ENCODE measurements at regions not wholly inside any gene's neighbourhood (a gene's known extent, or its start where the extent isn't known, plus 50 kb on each side); places are given as distances from the start of the nearest gene placed in this dataset.

GRCh38 chr12:125888921-125889320 is 823.7 kb downstream of the AACS start:
- no peaks in the 10 kb centered on the region for H3F3A ChIP-seq (ENCODE audit: insufficient read depth, low read length)
- no peaks in the 10 kb centered on the region for H3K9me2 ChIP-seq (ENCODE audit: low read depth, low read length)
- no peak overlapping the region for H3K4me3 ChIP-seq (ENCODE audit: low read depth, low read length, poor library complexity, severe bottlenecking)
- TF ChIP-seq CTCF (IDR thresholded peaks at IDR 0.05; ENCODE audit: low read length) (no peak), EZH2 (IDR thresholded peaks at IDR 0.05; ENCODE audit: borderline replicate concordance, low read length) (no peak)
- H3K27ac ChIP-seq (ENCODE audit: low read depth, low read length, poor library complexity, severe bottlenecking) = no peak overlapping the region
- no peaks in the 10 kb centered on the region for H4K20me1 ChIP-seq (ENCODE audit: insufficient read depth, low read length)
- H3K79me2 ChIP-seq (ENCODE audit: insufficient read depth, low read length) = no peaks in the 10 kb centered on the region
- H3K36me3 ChIP-seq (ENCODE audit: insufficient read depth, low read length) = no peaks in the 10 kb centered on the region
- H3K27me3 ChIP-seq (ENCODE audit: insufficient read depth, low read length) = no peaks in the 10 kb centered on the region
- no peak overlapping the region for H3K4me2 ChIP-seq (ENCODE audit: low read length)
- no peaks in the 10 kb centered on the region for H3K4me1 ChIP-seq (ENCODE audit: insufficient read depth, low read length, severe bottlenecking)
- no peaks in the 10 kb centered on the region for H3K9me3 ChIP-seq (ENCODE audit: low read length)
- no peak overlapping the region for H3K9ac ChIP-seq (ENCODE audit: low read length)
- H2AFZ ChIP-seq (ENCODE audit: low read length) = no peak overlapping the region

GRCh38 chr12:125889742-125890141 is 824.5 kb downstream of the AACS start:
- H3K27ac ChIP-seq (ENCODE audit: low read depth, low read length, poor library complexity, severe bottlenecking) = no peak overlapping the region
- H2AFZ ChIP-seq (ENCODE audit: low read length) = no peak overlapping the region
- H4K20me1 ChIP-seq (ENCODE audit: insufficient read depth, low read length) = no peaks in the 10 kb centered on the region
- no peaks in the 10 kb centered on the region for H3K9me3 ChIP-seq (ENCODE audit: low read length)
- H3K27me3 ChIP-seq (ENCODE audit: insufficient read depth, low read length) = no peaks in the 10 kb centered on the region
- no peak overlapping the region for H3K9ac ChIP-seq (ENCODE audit: low read length)
- H3K4me3 ChIP-seq (ENCODE audit: low read depth, low read length, poor library complexity, severe bottlenecking) = no peak overlapping the region
- H3F3A ChIP-seq (ENCODE audit: insufficient read depth, low read length) = no peaks in the 10 kb centered on the region
- TF ChIP-seq CTCF (IDR thresholded peaks at IDR 0.05; ENCODE audit: low read length) (no peak), EZH2 (IDR thresholded peaks at IDR 0.05; ENCODE audit: borderline replicate concordance, low read length) (no peak)
- no peaks in the 10 kb centered on the region for H3K36me3 ChIP-seq (ENCODE audit: insufficient read depth, low read length)
- H3K9me2 ChIP-seq (ENCODE audit: low read depth, low read length) = no peaks in the 10 kb centered on the region
- no peaks in the 10 kb centered on the region for H3K79me2 ChIP-seq (ENCODE audit: insufficient read depth, low read length)
- no peak overlapping the region for H3K4me2 ChIP-seq (ENCODE audit: low read length)
- no peaks in the 10 kb centered on the region for H3K4me1 ChIP-seq (ENCODE audit: insufficient read depth, low read length, severe bottlenecking)

- Histone ChIP-seq H3K4me3 (ENCODE audit: low read depth, low read length, poor library complexity, severe bottlenecking) (no peak overlapping the region), H3K27ac (ENCODE audit: low read depth, low read length, poor library complexity, severe bottlenecking) (no peak overlapping the region), H3K9me3 (ENCODE audit: low read length) (no peaks in the 10 kb centered on the region), H3K27me3 (ENCODE audit: insufficient read depth, low read length) (no peaks in the 10 kb centered on the region), H4K20me1 (ENCODE audit: insufficient read depth, low read length) (no peaks in the 10 kb centered on the region), H2AFZ (ENCODE audit: low read length) (no peak overlapping the region), H3K79me2 (ENCODE audit: insufficient read depth, low read length) (no peaks in the 10 kb centered on the region), H3F3A (ENCODE audit: insufficient read depth, low read length) (no peaks in the 10 kb centered on the region), H3K4me2 (ENCODE audit: low read length) (no peak overlapping the region), H3K4me1 (ENCODE audit: insufficient read depth, low read length, severe bottlenecking) (no peaks in the 10 kb centered on the region), H3K9ac (ENCODE audit: low read length) (no peak overlapping the region), H3K9me2 (ENCODE audit: low read depth, low read length) (no peaks in the 10 kb centered on the region), H3K36me3 (ENCODE audit: insufficient read depth, low read length) (no peaks in the 10 kb centered on the region)
- TF ChIP-seq CTCF (IDR thresholded peaks at IDR 0.05; ENCODE audit: low read length) = no peak
- TF ChIP-seq EZH2 (IDR thresholded peaks at IDR 0.05; ENCODE audit: borderline replicate concordance, low read length) = no peak
Measured at GRCh38 chr12:125890366-125890905, 825.2 kb downstream of the AACS start.
